NB4 (cell line): ENCODE measurements at regions not wholly inside any gene's neighbourhood (a gene's known extent, or its start where the extent isn't known, plus 50 kb on each side); places are given as distances from the start of the nearest gene placed in this dataset.

Experiments
- CTCF ChIP-seq: IDR thresholded peaks from one replicate; pipeline ENCODE4 v1.5.1; 2012; ENCODE audit warnings: low read depth, low read length
- MYC ChIP-seq: IDR thresholded peaks from 2 replicates; pipeline ENCODE4 v1.6.1; 2011; ENCODE audit warnings: low read depth, low read length
- POLR2A ChIP-seq: IDR thresholded peaks from 2 replicates; pipeline ENCODE4 v1.6.1; 2011; ENCODE audit warnings: mild to moderate bottlenecking; ENCODE audit not compliant: insufficient read length; ENCODE audit errors: extremely low read depth

GRCh38 chr1:112803906-112804762, 89.0 kb upstream of the PPM1J start:
- TF ChIP-seq CTCF (peak; percentile 79), POLR2A (no peak), MYC (no peak)
